Gastrocnemius medialis (tissue), 4 donors: ENCODE measurements at regions not wholly inside any gene's neighbourhood (a gene's known extent, or its start where the extent isn't known, plus 50 kb on each side); places are given as distances from the start of the nearest gene placed in this dataset.

Experiments used
- ATAC-seq, 2 donors: fragments of 150-250 bp; one replicate each; pipeline ENCODE4 v1.9.1; 2016
- DNase-seq, 2 donors: peaks; one replicate each; pipeline ENCODE4 v3.0.0-alpha.2; 2019
- H3K27ac ChIP-seq, 4 donors: fragments of 200-600 bp; sonication (generic); 1 replicate in 1 of 4; 2 replicates in 3 of 4; pipeline ENCODE4 v1.5.1; 2016 to 2018; ENCODE audit warnings: mild to moderate bottlenecking in 2 of 4, moderate library complexity in 1 of 4
- H3K27me3 ChIP-seq, 3 donors: fragments of 200-600 bp; sonication (generic) in 2 of 3; 1 replicate in 1 of 3; 2 replicates in 2 of 3; pipeline versions ENCODE4 v1.5.1 to v1.6.0; 2016 to 2019; ENCODE audit warnings: mild to moderate bottlenecking in 1 of 3, moderate library complexity in 1 of 3
- H3K36me3 ChIP-seq, 2 donors: fragments of 200-600 bp; sonication (generic) in 1 of 2; one replicate each; pipeline ENCODE4 v1.5.1; 2017 to 2018
- H3K4me1 ChIP-seq, 2 donors: fragments of 200-600 bp; sonication (generic) in 1 of 2; one replicate each; pipeline ENCODE4 v1.5.1; 2016 to 2017; ENCODE audit warnings: mild to moderate bottlenecking in 2 of 2
- H3K4me3 ChIP-seq, 4 donors: fragments of 200-600 bp; sonication (generic) in 3 of 4; 1 replicate in 1 of 4; 2 replicates in 3 of 4; pipeline ENCODE4 v1.5.1; 2016 to 2019; ENCODE audit warnings: mild to moderate bottlenecking in 2 of 4
- H3K9me3 ChIP-seq, 3 donors: fragments of 200-600 bp; sonication (generic) in 2 of 3; 1 replicate in 1 of 3; 2 replicates in 2 of 3; pipeline ENCODE4 v1.5.1; 2016 to 2019
- POLR2A ChIP-seq, 2 donors: fragments of 450-650 bp; IDR thresholded peaks; one replicate each; pipeline ENCODE4 v1.6.1; 2017; ENCODE audit warnings: antibody characterized with exemption in 2 of 2, mild to moderate bottlenecking in 2 of 2, moderate library complexity in 2 of 2
- in situ Hi-C, 4 donors: fragments of 200-750 bp; cut with MboI; loops; one replicate each; pipeline versions ENCODE4 v1.15.0 to v1.8.0; 2017; ENCODE audit warnings: low sequenced_read_pairs in 4 of 4
- intact Hi-C: fragments of 100-400 bp; cut with DNase I; formaldehyde crosslinking; loops from one replicate; pipeline ENCODE4 v1.15.1; 2023; ENCODE audit warnings: low total_unique reads
- TF ChIP-seq, protein P1 (sequence below), 5 experiments: fragments of 450-650 bp in 3 of 5; fragments of 200-600 bp in 2 of 5; sonication (generic) in 2 of 5; IDR thresholded peaks in 4 of 5; conservative IDR thresholded peaks in 1 of 5; 1 replicate in 4 of 5; 2 replicates in 1 of 5; pipeline ENCODE4 v1.5.1; 2016 to 2019; ENCODE audit warnings: antibody characterized with exemption in 5 of 5, mild to moderate bottlenecking in 3 of 5, moderate library complexity in 3 of 5

DNA sequence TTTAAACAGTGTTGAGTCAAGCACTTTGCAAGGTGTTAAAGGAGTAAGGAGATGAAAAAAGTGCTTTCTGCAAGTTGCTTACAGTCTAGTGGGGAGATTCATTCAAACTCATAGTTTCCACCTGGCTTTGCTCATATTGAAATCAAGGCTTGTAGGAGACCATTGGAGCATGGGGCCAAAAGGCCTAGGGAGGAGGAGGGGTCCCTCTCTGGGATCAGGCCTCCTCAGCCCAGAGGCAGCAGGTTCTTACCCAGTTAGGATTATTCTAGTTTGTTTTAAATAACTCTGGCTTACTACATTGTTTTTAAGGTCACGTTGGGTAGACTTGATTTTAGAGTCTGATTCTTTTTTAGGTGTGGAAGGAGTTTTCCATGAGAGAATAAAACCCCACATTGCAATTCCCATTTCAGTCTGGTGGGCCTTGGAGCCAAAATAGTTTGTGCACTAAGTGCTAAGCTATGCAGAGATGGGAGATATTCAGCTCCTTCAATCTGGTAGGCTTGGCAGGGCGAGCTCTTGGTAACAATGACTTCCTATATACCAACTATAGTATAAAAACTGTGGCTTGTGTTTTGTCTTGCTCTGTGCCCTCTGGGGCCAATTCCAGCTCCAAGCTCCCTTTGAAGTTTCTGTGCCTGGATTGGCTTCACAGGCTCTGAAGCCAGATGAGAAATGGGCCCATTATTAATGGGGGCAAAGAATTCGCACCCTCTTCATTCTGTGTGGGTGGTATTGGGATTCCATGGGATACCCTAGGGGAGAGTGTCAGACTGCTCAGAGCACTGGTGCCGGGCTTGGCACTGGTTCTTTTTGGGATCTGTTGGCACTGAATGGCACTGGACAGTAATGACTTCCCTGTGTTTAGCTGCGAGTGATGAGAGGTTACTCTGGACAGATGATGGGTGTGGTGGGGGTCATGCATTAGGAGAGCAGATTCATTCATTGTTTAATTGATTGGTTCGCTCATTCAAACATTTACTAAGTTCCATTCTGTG is 301.1 kb downstream of the MYCN start:
- no peak for DNase-seq
- no peak overlapping the region for H3K27ac ChIP-seq
- intact Hi-C loops, result no loop called here

DNA sequence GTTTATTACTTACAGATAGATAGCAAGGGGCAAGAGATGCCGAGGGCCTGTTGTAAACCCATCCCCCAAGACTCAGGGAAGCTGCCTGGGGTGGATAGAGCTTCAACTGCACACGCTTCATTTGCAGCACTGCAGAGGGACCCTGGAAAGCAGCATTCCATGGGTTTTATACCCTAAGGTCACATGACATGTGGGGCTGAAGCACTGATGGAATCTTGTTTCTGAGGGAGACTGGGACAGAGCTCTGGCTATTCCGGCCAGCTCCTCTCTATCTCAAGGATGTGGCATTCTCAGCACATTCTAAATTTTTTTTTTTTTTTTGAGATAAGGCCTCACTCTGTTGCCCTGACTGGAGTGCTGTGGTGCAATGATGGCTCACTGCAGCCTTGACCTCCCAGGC is 300.1 kb downstream of the MYCN start:
- no peak for TF ChIP-seq POLR2A (IDR thresholded peaks at IDR 0.05)
- TF ChIP-seq, protein P1, sequence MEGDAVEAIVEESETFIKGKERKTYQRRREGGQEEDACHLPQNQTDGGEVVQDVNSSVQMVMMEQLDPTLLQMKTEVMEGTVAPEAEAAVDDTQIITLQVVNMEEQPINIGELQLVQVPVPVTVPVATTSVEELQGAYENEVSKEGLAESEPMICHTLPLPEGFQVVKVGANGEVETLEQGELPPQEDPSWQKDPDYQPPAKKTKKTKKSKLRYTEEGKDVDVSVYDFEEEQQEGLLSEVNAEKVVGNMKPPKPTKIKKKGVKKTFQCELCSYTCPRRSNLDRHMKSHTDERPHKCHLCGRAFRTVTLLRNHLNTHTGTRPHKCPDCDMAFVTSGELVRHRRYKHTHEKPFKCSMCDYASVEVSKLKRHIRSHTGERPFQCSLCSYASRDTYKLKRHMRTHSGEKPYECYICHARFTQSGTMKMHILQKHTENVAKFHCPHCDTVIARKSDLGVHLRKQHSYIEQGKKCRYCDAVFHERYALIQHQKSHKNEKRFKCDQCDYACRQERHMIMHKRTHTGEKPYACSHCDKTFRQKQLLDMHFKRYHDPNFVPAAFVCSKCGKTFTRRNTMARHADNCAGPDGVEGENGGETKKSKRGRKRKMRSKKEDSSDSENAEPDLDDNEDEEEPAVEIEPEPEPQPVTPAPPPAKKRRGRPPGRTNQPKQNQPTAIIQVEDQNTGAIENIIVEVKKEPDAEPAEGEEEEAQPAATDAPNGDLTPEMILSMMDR (IDR thresholded peaks at IDR 0.05 in 4 of 5, conservative IDR thresholded peaks at IDR 0.05 in 1 of 5), result no peak
- Histone ChIP-seq H3K4me1 (no peaks in the 10 kb centered on the region), H3K9me3 (no peaks in the 10 kb centered on the region), H3K36me3 (no peaks in the 10 kb centered on the region), H3K27me3 (no peaks in the 10 kb centered on the region), H3K4me3 (no peak overlapping the region), H3K27ac (no peak overlapping the region)
- intact Hi-C loops (no loop called here), in situ Hi-C loops (no loop called here)
- ATAC-seq (no peak), DNase-seq (no peak)

More for the DNA sequence above, 301.1 kb downstream of the MYCN start:
- in situ Hi-C loops, result no loop called here
- H3K27me3 ChIP-seq, result no peaks in the 10 kb centered on the region
- no peaks in the 10 kb centered on the region for H3K36me3 ChIP-seq
- TF ChIP-seq POLR2A (IDR thresholded peaks at IDR 0.05), result no peak
- TF ChIP-seq, protein P1 (IDR thresholded peaks at IDR 0.05 in 4 of 5, conservative IDR thresholded peaks at IDR 0.05 in 1 of 5), result no peak
- no peak overlapping the region for H3K4me3 ChIP-seq
- no peaks in the 10 kb centered on the region for H3K4me1 ChIP-seq
- no peaks in the 10 kb centered on the region for H3K9me3 ChIP-seq
- no peak for ATAC-seq

DNA sequence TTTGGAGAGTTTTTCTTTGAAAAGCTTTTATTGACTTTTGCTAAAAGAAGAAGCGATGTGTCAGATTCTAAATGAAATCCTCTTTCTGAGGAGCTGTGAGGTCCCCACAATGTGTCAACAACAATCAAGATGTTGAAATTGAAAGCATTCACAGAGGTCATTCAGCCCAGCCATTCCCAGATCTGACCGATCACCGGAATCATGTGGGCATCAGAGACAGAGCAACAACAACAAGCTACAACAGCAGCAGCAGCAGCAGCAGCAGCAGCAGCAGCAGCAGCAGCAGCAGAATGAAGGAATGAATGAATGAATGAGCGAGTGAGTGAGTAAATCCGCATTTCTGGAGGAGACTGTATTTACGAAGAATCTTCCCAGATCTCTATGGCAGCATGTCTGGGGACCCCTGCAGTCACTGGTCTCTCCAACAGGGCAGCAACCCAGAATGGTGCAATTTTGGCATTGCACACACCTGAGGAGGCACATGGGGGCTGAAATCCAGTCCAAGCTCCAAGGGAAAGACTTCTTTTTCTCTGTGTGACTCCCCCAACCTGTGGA is 299.0 kb downstream of the MYCN start:
- TF ChIP-seq, protein P1 (IDR thresholded peaks at IDR 0.05 in 4 of 5, conservative IDR thresholded peaks at IDR 0.05 in 1 of 5), result no peak
- no peak for TF ChIP-seq POLR2A (IDR thresholded peaks at IDR 0.05)
- Histone ChIP-seq H3K27me3 (no peaks in the 10 kb centered on the region), H3K4me3 (no peak overlapping the region), H3K9me3 (no peaks in the 10 kb centered on the region), H3K4me1 (no peaks in the 10 kb centered on the region), H3K36me3 (no peaks in the 10 kb centered on the region), H3K27ac (no peak overlapping the region)
- in situ Hi-C loops, result no loop called here
- intact Hi-C loops, result no loop called here
- no peak for ATAC-seq
- no peak for DNase-seq

DNA sequence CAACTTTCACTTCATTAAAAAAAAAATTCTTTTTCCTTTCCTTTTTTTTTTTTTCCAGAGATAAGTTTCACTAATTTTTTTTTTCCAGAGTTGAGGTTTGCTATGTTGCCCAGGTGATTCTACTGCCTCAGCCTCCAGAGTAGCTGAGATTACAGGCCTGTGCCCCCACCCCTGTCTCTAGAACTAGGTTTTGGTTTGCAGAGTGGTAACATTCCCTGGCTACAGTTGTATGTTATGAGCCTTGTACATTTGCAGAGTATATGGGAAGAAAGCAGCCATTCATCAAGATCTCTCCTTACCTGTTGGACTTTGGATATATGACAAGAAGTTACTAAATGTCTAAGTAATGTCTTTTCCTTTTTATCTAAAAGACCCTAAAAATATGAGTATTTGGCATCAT is 298.4 kb downstream of the MYCN start:
- Histone ChIP-seq H3K27me3 (no peaks in the 10 kb centered on the region), H3K36me3 (no peaks in the 10 kb centered on the region), H3K27ac (no peak overlapping the region), H3K9me3 (no peaks in the 10 kb centered on the region), H3K4me1 (no peaks in the 10 kb centered on the region), H3K4me3 (no peak overlapping the region)
- in situ Hi-C loops (no loop called here), intact Hi-C loops (no loop called here)
- no peak for DNase-seq
- TF ChIP-seq POLR2A (IDR thresholded peaks at IDR 0.05), result no peak
- TF ChIP-seq, protein P1 (IDR thresholded peaks at IDR 0.05 in 4 of 5, conservative IDR thresholded peaks at IDR 0.05 in 1 of 5), result no peak
- no peak for ATAC-seq
